Esophagus squamous epithelium (tissue), 5 donors: ENCODE measurements at regions not wholly inside any gene's neighbourhood (a gene's known extent, or its start where the extent isn't known, plus 50 kb on each side); places are given as distances from the start of the nearest gene placed in this dataset.

Experiments used
- DNase-seq: peaks from one replicate; lab custom pipeline; 2025; lab: John Stamatoyannopoulos, UW
- H3K27ac ChIP-seq, 4 donors: fragments of 200-600 bp; sonication (generic); one replicate each; pipeline ENCODE4 v1.5.1; 2016 to 2019; ENCODE audit warnings: mild to moderate bottlenecking in 1 of 4
- H3K27me3 ChIP-seq, 4 donors: fragments of 200-600 bp; sonication (generic); 1 replicate in 3 of 4; 2 replicates in 1 of 4; pipeline versions ENCODE4 v1.5.1 to v1.6.0; 2017 to 2021; ENCODE audit warnings: antibody characterized with exemption in 1 of 4
- H3K36me3 ChIP-seq, 3 donors: fragments of 200-600 bp; sonication (generic); one replicate each; pipeline ENCODE4 v1.5.1; 2016 to 2019
- H3K4me1 ChIP-seq, 3 donors: fragments of 200-600 bp; sonication (generic); one replicate each; pipeline ENCODE4 v1.5.1; 2017 to 2019
- H3K4me3 ChIP-seq, 4 donors: fragments of 200-600 bp; sonication (generic); 1 replicate in 3 of 4; 2 replicates in 1 of 4; pipeline ENCODE4 v1.5.1; 2016 to 2019; ENCODE audit warnings: mild to moderate bottlenecking in 2 of 4, moderate library complexity in 1 of 4
- H3K9me3 ChIP-seq, 3 donors: fragments of 200-600 bp; sonication (generic); one replicate each; pipeline ENCODE4 v1.5.1; 2016 to 2019
- POLR2A ChIP-seq, 4 donors: fragments of 450-650 bp; IDR thresholded peaks; one replicate each; pipeline ENCODE4 v1.6.1; 2017; ENCODE audit warnings: antibody characterized with exemption in 4 of 4, mild to moderate bottlenecking in 4 of 4, moderate library complexity in 3 of 4
- WGBS, 2 donors: methylation state at CpG; one replicate each; pipeline ENCODE4 v1.1.5; 2018; 5-methylcytosine and 5-hydroxymethylcytosine counted together
- intact Hi-C: fragments of 100-400 bp; cut with DNase I; formaldehyde crosslinking; loops from one replicate; pipeline ENCODE4 v1.15.0; 2022
- TF ChIP-seq, protein P1 (sequence below), 6 experiments: fragments of 450-650 bp in 4 of 6; fragments of 200-600 bp in 2 of 6; sonication (generic) in 2 of 6; IDR thresholded peaks; one replicate each; pipeline ENCODE4 v1.5.1; 2016 to 2019; ENCODE audit warnings: antibody characterized with exemption in 6 of 6, mild to moderate bottlenecking in 4 of 6, moderate library complexity in 4 of 6
- donor health status: DM: yes; HTN: yes; CAD: no.

DNA sequence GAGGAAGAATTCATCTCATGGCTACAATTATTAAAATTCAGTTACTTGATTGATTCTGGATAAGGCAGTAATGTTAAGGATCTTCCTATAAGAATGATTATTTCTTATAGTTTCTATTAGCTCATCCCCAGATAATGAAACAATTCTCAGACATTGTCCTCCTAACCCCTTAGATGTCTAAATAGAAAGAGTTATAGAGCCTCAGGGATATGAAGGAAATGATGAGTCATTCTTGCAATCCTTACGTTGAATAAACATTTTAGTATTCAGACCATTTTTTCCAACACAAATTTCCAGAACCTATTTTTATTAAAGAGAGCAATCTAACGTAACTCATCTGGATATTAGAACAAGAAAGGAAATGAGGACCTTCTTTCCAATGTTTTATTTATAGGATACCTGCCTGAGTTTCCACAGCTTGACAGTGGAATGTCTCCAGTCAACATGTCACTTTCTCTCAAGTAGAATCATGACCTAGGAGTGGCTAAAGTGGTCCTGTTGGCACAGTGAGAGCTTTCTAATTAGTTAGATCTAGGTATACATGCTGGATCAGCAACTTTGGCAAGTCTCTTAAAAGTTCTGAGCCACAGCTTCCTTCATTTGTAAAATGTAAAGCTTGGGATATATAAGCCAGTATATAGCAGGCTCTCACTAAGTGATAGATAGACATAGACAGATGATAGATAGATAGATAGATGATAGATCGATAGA lies 88.0 kb upstream of the RAB27B start:
- TF ChIP-seq, protein P1, sequence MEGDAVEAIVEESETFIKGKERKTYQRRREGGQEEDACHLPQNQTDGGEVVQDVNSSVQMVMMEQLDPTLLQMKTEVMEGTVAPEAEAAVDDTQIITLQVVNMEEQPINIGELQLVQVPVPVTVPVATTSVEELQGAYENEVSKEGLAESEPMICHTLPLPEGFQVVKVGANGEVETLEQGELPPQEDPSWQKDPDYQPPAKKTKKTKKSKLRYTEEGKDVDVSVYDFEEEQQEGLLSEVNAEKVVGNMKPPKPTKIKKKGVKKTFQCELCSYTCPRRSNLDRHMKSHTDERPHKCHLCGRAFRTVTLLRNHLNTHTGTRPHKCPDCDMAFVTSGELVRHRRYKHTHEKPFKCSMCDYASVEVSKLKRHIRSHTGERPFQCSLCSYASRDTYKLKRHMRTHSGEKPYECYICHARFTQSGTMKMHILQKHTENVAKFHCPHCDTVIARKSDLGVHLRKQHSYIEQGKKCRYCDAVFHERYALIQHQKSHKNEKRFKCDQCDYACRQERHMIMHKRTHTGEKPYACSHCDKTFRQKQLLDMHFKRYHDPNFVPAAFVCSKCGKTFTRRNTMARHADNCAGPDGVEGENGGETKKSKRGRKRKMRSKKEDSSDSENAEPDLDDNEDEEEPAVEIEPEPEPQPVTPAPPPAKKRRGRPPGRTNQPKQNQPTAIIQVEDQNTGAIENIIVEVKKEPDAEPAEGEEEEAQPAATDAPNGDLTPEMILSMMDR (IDR thresholded peaks at IDR 0.05) = no peak
- no peak for TF ChIP-seq POLR2A (IDR thresholded peaks at IDR 0.05)
- intact Hi-C loops = no loop called here
- peaks cover 0 to 12% (median 0%) of the 10 kb centered on the region in 3 donors for H3K9me3 ChIP-seq
- H3K4me3 ChIP-seq = no peak overlapping the region
- WGBS, 2 donors = 47 to 50% methylated on average over 3 of the region's 3 CpGs
- DNase-seq = no peak
- no peaks in the 10 kb centered on the region for H3K36me3 ChIP-seq
- H3K4me1 ChIP-seq = peaks cover 0 to 12% (median 4%) of the 10 kb centered on the region in 3 donors
- H3K27ac ChIP-seq = no peak overlapping the region
- no peaks in the 10 kb centered on the region for H3K27me3 ChIP-seq

DNA sequence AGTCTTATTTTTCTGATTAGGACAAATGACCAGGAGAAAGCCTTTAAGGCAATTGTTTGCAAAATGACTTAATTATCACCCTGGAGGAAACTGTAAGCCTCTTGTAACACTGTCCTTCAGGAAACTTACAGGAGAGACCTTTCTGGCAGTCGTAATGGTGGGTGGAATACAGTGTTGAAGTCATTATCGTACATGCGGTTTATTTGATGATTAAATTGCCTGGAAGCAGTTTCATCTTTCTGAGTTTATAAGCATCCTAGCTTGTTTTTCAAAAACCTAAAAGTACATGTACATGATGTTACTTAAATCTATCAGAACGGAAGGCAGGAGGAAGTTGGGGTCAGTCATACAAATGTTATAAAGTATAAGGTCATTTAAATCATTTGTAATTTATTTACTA lies 86.2 kb upstream of the RAB27B start:
- Histone ChIP-seq H3K9me3 (peaks cover 0 to 12% (median 0%) of the 10 kb centered on the region in 3 donors), H3K4me3 (no peak overlapping the region), H3K36me3 (no peaks in the 10 kb centered on the region), H3K27ac (no peak overlapping the region), H3K4me1 (peaks cover 0 to 12% (median 4%) of the 10 kb centered on the region in 3 donors), H3K27me3 (no peaks in the 10 kb centered on the region)
- intact Hi-C loops = no loop called here
- 51 to 56% methylated on average over 4 of the region's 4 CpGs for WGBS, 2 donors
- TF ChIP-seq, protein P1 (IDR thresholded peaks at IDR 0.05) = no peak
- TF ChIP-seq POLR2A (IDR thresholded peaks at IDR 0.05) = no peak
- no peak for DNase-seq

DNA sequence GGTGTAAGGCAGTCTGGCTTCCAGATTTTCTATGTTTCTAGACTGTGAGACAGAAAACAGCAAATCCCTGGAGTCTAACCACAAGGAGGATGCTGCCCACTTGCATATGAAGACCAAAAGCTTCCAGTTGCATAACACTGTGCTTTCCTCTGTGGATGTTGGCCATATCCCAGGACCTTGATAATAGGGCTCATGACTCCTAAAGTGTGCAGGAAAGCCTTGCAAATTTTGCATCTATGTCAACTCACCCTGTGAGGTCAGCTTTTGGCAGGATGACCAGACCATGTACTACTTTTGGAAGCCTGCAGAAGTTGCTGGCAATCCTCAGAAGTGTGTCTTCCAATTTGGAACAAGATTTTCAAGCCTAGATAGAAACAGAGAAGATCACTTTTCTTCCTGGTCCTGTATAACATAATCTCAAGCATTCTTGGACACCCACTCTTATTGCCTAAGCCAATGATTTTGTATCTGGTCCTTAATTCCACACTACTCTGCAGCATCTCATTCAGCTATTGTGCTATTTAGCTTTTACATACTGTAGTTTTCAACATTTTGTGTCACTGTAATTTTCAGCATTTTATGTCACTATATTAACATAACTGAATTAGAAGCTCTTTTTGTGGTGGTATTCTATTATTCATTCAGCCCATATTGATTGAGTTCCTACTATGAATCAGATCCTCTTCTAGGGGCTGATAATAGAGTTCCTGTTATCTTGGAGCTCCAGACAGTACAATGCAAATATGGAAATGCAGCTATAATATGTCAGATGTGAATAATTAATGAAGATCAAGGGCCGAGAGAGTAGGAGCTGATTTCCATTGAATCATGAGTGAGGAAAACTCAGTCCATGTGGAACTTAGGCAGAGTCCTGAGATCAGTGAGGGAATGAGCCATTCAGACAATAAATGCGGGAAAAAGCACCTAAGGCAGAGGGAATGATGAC lies 85.3 kb upstream of the RAB27B start:
- Histone ChIP-seq H3K36me3 (no peaks in the 10 kb centered on the region), H3K27me3 (no peaks in the 10 kb centered on the region), H3K27ac (no peak overlapping the region), H3K4me1 (peaks cover 0 to 12% (median 4%) of the 10 kb centered on the region in 3 donors), H3K9me3 (peaks cover 0 to 12% (median 0%) of the 10 kb centered on the region in 3 donors), H3K4me3 (no peak overlapping the region)
- intact Hi-C loops = no loop called here
- 66 to 72% methylated on average over 2 of the region's 2 CpGs for WGBS, 2 donors
- no peak for DNase-seq
- no peak for TF ChIP-seq POLR2A (IDR thresholded peaks at IDR 0.05)
- TF ChIP-seq, protein P1 (IDR thresholded peaks at IDR 0.05) = no peak

DNA sequence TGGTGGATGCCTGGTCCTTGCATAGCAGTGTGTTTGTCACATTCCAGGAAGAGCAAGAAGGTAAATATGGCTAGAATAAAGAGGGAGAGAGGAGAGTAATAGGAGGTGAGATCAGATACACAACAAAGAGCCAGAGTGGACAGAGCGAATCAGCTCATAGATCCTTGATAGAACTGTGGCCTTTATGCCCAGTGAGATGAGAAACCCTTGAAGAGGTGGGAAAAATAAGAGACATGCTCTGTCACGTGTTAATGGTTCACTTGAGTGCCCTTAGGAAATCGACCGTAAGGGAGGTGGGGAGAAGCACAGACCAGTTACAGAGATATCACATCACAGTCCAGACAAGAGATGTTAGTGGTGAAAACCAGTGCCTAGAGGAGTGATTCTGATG lies 84.7 kb upstream of the RAB27B start:
- Histone ChIP-seq H3K27me3 (no peaks in the 10 kb centered on the region), H3K4me1 (peaks cover 0 to 12% (median 4%) of the 10 kb centered on the region in 3 donors), H3K9me3 (peaks cover 0 to 5% (median 0%) of the 10 kb centered on the region in 3 donors), H3K36me3 (no peaks in the 10 kb centered on the region), H3K4me3 (no peak overlapping the region), H3K27ac (no peak overlapping the region)
- TF ChIP-seq, protein P1 (IDR thresholded peaks at IDR 0.05) = no peak
- no peak for TF ChIP-seq POLR2A (IDR thresholded peaks at IDR 0.05)
- no peak for DNase-seq
- intact Hi-C loops = no loop called here
- 85 to 93% methylated on average over 4 of the region's 4 CpGs for WGBS, 2 donors

DNA sequence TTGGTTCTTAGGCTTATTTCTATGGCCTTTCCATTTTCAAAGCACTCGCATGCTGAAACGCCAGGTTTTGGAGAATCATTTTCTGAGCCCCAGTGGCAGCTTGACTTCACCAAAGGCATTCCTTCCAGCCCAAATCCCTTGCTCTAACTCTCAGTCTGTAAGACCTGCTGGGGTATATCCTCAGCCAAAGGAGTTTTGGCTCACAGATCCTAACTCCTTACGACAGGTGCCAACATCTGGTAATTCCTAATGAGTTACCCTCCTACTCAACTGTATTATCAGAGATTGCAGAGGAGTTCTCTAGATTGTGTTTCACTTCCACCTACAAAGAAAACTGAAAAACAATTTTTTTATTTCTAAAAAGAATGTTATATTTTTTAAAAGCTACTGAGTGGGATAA lies 79.0 kb upstream of the RAB27B start:
- 85 to 86% methylated on average over 3 of the region's 3 CpGs for WGBS, 2 donors
- intact Hi-C loops = no loop called here
- H3K9me3 ChIP-seq = no peaks in the 10 kb centered on the region
- H3K4me1 ChIP-seq = no peaks in the 10 kb centered on the region
- no peak for TF ChIP-seq POLR2A (IDR thresholded peaks at IDR 0.05)
- TF ChIP-seq, protein P1 (IDR thresholded peaks at IDR 0.05) = no peak
- H3K27me3 ChIP-seq = no peaks in the 10 kb centered on the region
- H3K27ac ChIP-seq = no peak overlapping the region
- DNase-seq = no peak
- no peak overlapping the region for H3K4me3 ChIP-seq
- H3K36me3 ChIP-seq = no peaks in the 10 kb centered on the region
